ENCODE measurements at regions not wholly inside any gene's neighbourhood (a gene's known extent, or its start where the extent isn't known, plus 50 kb on each side); places are given as distances from the start of the nearest gene placed in this dataset.

DNA sequence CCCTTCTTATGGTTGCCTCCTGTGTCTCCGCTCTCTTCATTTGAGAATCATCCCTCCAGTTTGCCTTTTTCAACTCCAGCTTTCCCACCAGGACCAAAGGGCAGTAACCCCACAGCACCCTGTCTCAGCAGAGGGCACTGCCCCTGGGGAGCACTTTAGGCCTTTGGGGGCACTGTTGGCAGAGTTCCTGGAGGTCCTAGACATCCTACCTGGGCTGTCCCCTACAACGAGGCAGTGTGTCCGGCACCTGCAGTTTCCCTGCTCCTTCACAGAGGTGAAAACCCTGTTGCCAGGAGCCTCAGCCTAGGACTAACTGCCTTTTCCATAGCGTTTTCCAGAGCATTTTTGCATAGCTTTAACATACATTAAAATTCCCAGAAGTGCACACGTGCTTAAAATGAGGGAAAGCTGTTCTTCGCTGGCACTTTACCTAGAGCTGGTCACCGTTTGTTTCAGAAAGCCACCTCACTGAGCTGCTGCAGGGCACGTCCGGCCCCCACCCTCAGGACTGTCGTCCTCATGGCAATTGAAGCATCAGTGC lies 234.9 kb downstream of the TEX29 start:
- TF ChIP-seq, protein P1, sequence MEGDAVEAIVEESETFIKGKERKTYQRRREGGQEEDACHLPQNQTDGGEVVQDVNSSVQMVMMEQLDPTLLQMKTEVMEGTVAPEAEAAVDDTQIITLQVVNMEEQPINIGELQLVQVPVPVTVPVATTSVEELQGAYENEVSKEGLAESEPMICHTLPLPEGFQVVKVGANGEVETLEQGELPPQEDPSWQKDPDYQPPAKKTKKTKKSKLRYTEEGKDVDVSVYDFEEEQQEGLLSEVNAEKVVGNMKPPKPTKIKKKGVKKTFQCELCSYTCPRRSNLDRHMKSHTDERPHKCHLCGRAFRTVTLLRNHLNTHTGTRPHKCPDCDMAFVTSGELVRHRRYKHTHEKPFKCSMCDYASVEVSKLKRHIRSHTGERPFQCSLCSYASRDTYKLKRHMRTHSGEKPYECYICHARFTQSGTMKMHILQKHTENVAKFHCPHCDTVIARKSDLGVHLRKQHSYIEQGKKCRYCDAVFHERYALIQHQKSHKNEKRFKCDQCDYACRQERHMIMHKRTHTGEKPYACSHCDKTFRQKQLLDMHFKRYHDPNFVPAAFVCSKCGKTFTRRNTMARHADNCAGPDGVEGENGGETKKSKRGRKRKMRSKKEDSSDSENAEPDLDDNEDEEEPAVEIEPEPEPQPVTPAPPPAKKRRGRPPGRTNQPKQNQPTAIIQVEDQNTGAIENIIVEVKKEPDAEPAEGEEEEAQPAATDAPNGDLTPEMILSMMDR (IDR thresholded peaks at IDR 0.05), result no peak
- TF ChIP-seq POLR2A (IDR thresholded peaks at IDR 0.05), result no peak

Measured in uterus (tissue), 2 donors.